H9 (cell line): ENCODE measurements at regions not wholly inside any gene's neighbourhood (a gene's known extent, or its start where the extent isn't known, plus 50 kb on each side); places are given as distances from the start of the nearest gene placed in this dataset.

ENCODE experiments used
- DNase-seq: peaks from one replicate; pipeline ENCODE4 v3.0.0-alpha.2; 2017
- H2AFZ ChIP-seq: one replicate; pipeline ENCODE4 v1.6.1; 2013; ENCODE audit warnings: mild to moderate bottlenecking, low read length, control low read depth, moderate library complexity
- H2AK5ac ChIP-seq: 2 replicates; pipeline ENCODE4 v1.6.1; 2013; ENCODE audit warnings: low read length, control low read depth, mixed read lengths; ENCODE audit not compliant: insufficient read length
- H2BK120ac ChIP-seq: one replicate; pipeline ENCODE4 v1.6.1; 2013; ENCODE audit warnings: low read depth, mild to moderate bottlenecking, low read length, control low read depth, inconsistent platforms; ENCODE audit not compliant: poor library complexity, severe bottlenecking
- H2BK12ac ChIP-seq: 2 replicates; pipeline ENCODE4 v1.6.1; 2013; ENCODE audit warnings: low read length, control low read depth, mixed read lengths, low read depth; ENCODE audit not compliant: insufficient read length
- H2BK15ac ChIP-seq: 2 replicates; pipeline ENCODE4 v1.6.1; 2013; ENCODE audit warnings: low read depth, low read length, control low read depth
- H2BK20ac ChIP-seq: one replicate; pipeline ENCODE4 v1.6.1; 2013; ENCODE audit warnings: low read depth, mild to moderate bottlenecking, low read length, control low read depth, inconsistent platforms; ENCODE audit not compliant: poor library complexity, severe bottlenecking
- H2BK5ac ChIP-seq: 2 replicates; pipeline ENCODE4 v1.6.1; 2013; ENCODE audit warnings: low read length, control low read depth, mixed read lengths; ENCODE audit not compliant: insufficient read length
- H3K14ac ChIP-seq: 2 replicates; pipeline ENCODE4 v1.6.1; 2013; ENCODE audit warnings: low read length, control low read depth; ENCODE audit not compliant: insufficient read depth
- H3K18ac ChIP-seq: 2 replicates; pipeline ENCODE4 v1.6.1; 2013; ENCODE audit warnings: low read depth, mild to moderate bottlenecking, mixed read lengths, low read length, control low read depth; ENCODE audit not compliant: insufficient read length
- H3K23ac ChIP-seq: 2 replicates; pipeline ENCODE4 v1.6.1; 2013; ENCODE audit warnings: low read length, control low read depth, mixed read lengths, low read depth; ENCODE audit not compliant: insufficient read length
- H3K23me2 ChIP-seq: 2 replicates; pipeline ENCODE4 v1.6.1; 2013; ENCODE audit warnings: low read depth, mild to moderate bottlenecking, mixed read lengths, low read length, control low read depth; ENCODE audit not compliant: insufficient read length, poor library complexity, severe bottlenecking
- H3K27ac ChIP-seq: 2 replicates; pipeline ENCODE4 v1.5.1; 2013; ENCODE audit warnings: low read length, control low read depth, mixed read lengths, low read depth; ENCODE audit not compliant: insufficient read length
- H3K27me3 ChIP-seq: 2 replicates; pipeline ENCODE4 v1.6.1; 2013; ENCODE audit warnings: low read length, control low read depth, inconsistent platforms; ENCODE audit not compliant: insufficient read depth
- H3K4ac ChIP-seq: 2 replicates; pipeline ENCODE4 v1.6.1; 2013; ENCODE audit warnings: low read depth, mild to moderate bottlenecking, control low read depth, inconsistent platforms, low read length, moderate library complexity
- H3K4me1 ChIP-seq: 2 replicates; pipeline ENCODE4 v1.6.1; 2013; ENCODE audit warnings: low read length, control low read depth, inconsistent platforms; ENCODE audit not compliant: insufficient read depth
- H3K4me2 ChIP-seq: 2 replicates; pipeline ENCODE4 v1.6.1; 2013; ENCODE audit warnings: low read length, control low read depth, mixed read lengths; ENCODE audit not compliant: insufficient read length, insufficient read depth
- H3K56ac ChIP-seq: 2 replicates; pipeline ENCODE4 v1.6.1; 2013; ENCODE audit warnings: low read depth, mild to moderate bottlenecking, mixed read lengths, low read length, control low read depth; ENCODE audit not compliant: insufficient read length
- H3K79me1 ChIP-seq: 2 replicates; pipeline ENCODE4 v1.6.1; 2013; ENCODE audit warnings: low read depth, mild to moderate bottlenecking, moderate library complexity, low read length, control low read depth, inconsistent platforms; ENCODE audit not compliant: insufficient read depth, poor library complexity, severe bottlenecking
- H3K79me2 ChIP-seq: 2 replicates; pipeline ENCODE4 v1.6.1; 2013; ENCODE audit warnings: low read length, control low read depth, inconsistent platforms; ENCODE audit not compliant: insufficient read depth
- H3K9ac ChIP-seq: 2 replicates; pipeline ENCODE4 v1.6.1; 2013; ENCODE audit warnings: low read length, control low read depth, mixed read lengths; ENCODE audit not compliant: insufficient read length; ENCODE audit errors: extremely low read depth
- H3K9me3 ChIP-seq: one replicate; pipeline ENCODE4 v1.6.1; 2013; ENCODE audit warnings: low read depth, low read length, inconsistent platforms; ENCODE audit not compliant: control insufficient read depth
- H3T11ph ChIP-seq: one replicate; pipeline ENCODE4 v1.6.1; 2013; ENCODE audit warnings: mild to moderate bottlenecking, low read length, control low read depth, inconsistent platforms
- H4K20me1 ChIP-seq: one replicate; pipeline ENCODE4 v1.6.1; 2013; ENCODE audit not compliant: control insufficient read depth, insufficient read length, insufficient read depth
- H4K5ac ChIP-seq: 2 replicates; pipeline ENCODE4 v1.6.1; 2013; ENCODE audit warnings: low read depth, mild to moderate bottlenecking, mixed read lengths, low read length, control low read depth; ENCODE audit not compliant: insufficient read length
- H4K8ac ChIP-seq: replicated peaks from 2 replicates; pipeline ENCODE4 v1.6.1; 2013; ENCODE audit warnings: low read length, control low read depth, mixed read lengths, low read depth; ENCODE audit not compliant: insufficient read length
- H4K91ac ChIP-seq: 2 replicates; pipeline ENCODE4 v1.6.1; 2013; ENCODE audit warnings: low read depth, mild to moderate bottlenecking, moderate library complexity, mixed read lengths, low read length, control low read depth; ENCODE audit not compliant: insufficient read length
- H3K27ac Mint-ChIP-seq, 3 experiments: 2 replicates in 2 of 3; 3 replicates in 1 of 3; pipeline ENCODE4 v1.8.0; 2020 to 2021; ENCODE audit warnings: mixed read lengths in 3 of 3, mild to moderate bottlenecking in 1 of 3, moderate library complexity in 1 of 3
- H3K27me3 Mint-ChIP-seq: 2 replicates; pipeline ENCODE4 v1.8.0; 2021; ENCODE audit warnings: low read depth, mild to moderate bottlenecking, moderate library complexity, mixed read lengths
- H3K36me3 Mint-ChIP-seq, 3 experiments: 2 replicates in 2 of 3; 3 replicates in 1 of 3; pipeline ENCODE4 v1.8.0; 2020 to 2021; ENCODE audit warnings: low read depth in 3 of 3, mixed read lengths in 3 of 3; ENCODE audit not compliant: insufficient read depth in 1 of 3
- H3K4me1 Mint-ChIP-seq, 2 experiments: 2 replicates each; pipeline ENCODE4 v1.8.0; 2020; ENCODE audit warnings: mixed read lengths in 2 of 2
- H3K4me3 Mint-ChIP-seq, 2 experiments: 2 replicates in 1 of 2; 3 replicates in 1 of 2; pipeline ENCODE4 v1.8.0; 2020 to 2021; ENCODE audit warnings: mild to moderate bottlenecking in 2 of 2, mixed read lengths in 2 of 2, moderate library complexity in 1 of 2
- H3K9me3 Mint-ChIP-seq, 2 experiments: 2 replicates in 1 of 2; 3 replicates in 1 of 2; pipeline ENCODE4 v1.8.0; 2020; ENCODE audit warnings: mild to moderate bottlenecking in 2 of 2, mixed read lengths in 2 of 2, moderate library complexity in 1 of 2
- CTCF ChIP-seq: fragments of 200-600 bp; sonication (generic); conservative IDR thresholded peaks from 3 replicates; pipeline ENCODE4 v1.8.0; 2021; ENCODE audit warnings: antibody characterized with exemption, mild to moderate bottlenecking
- WGBS: extraction: QIAGEN DNeasy Blood & Tissue Kit; methylation state at CpG from one replicate; pipeline ENCODE4 v1.1.7; 2013; ENCODE audit warnings: missing lambda C conversion rate, low lambda C conversion rate, mixed read lengths; ENCODE audit not compliant: insufficient read length; ENCODE audit errors: extremely low coverage; 5-methylcytosine and 5-hydroxymethylcytosine counted together

GRCh38 chr1:29964718-29965533, 728.6 kb downstream of the PTPRU start:
- no peaks in the 10 kb centered on the region for H3K9me3 ChIP-seq
- no peak overlapping the region for H2BK15ac ChIP-seq
- H3K36me3 Mint-ChIP-seq: peaks cover 0 to 9% (median 3%) of the 10 kb centered on the region in 3 experiments; a peak in 2 of 7 replicates
- no peak for TF ChIP-seq CTCF
- H2AFZ ChIP-seq: no peak overlapping the region
- H3K56ac ChIP-seq: no peak overlapping the region
- no peak overlapping the region for H2AK5ac ChIP-seq
- no peak overlapping the region for H3K9ac ChIP-seq
- no peaks in the 10 kb centered on the region for H4K20me1 ChIP-seq
- no peak overlapping the region; a peak in 1 of 7 replicates for H3K27ac Mint-ChIP-seq
- H2BK20ac ChIP-seq: no peak overlapping the region
- H3K27ac ChIP-seq: no peak overlapping the region
- H3K23ac ChIP-seq: no peak overlapping the region
- no peak overlapping the region for H3T11ph ChIP-seq
- peaks cover 2% of the 10 kb centered on the region; the same call in 1 of the 2 replicates for H3K27me3 ChIP-seq
- no peak overlapping the region for H4K91ac ChIP-seq
- H3K27me3 Mint-ChIP-seq: peaks cover 16% of the 10 kb centered on the region
- no peaks in the 10 kb centered on the region; a peak in 1 of 5 replicates for H3K9me3 Mint-ChIP-seq
- DNase-seq: peak; percentile 17
- no peak overlapping the region for H3K4me2 ChIP-seq
- no CpG with 5 or more reads among the region's 18 CpGs for WGBS
- H4K8ac ChIP-seq: no peak overlapping the region
- H2BK12ac ChIP-seq: no peak overlapping the region
- H3K14ac ChIP-seq: no peak overlapping the region
- H2BK120ac ChIP-seq: no peak overlapping the region
- H3K4me3 Mint-ChIP-seq: no peak overlapping the region
- peaks cover 23% of the 10 kb centered on the region in 2 experiments for H3K4me1 Mint-ChIP-seq
- H3K18ac ChIP-seq: no peak overlapping the region
- H3K4me1 ChIP-seq: no peaks in the 10 kb centered on the region
- H3K79me1 ChIP-seq: no peaks in the 10 kb centered on the region
- H3K4ac ChIP-seq: no peak overlapping the region
- H3K23me2 ChIP-seq: no peaks in the 10 kb centered on the region
- no peaks in the 10 kb centered on the region for H3K79me2 ChIP-seq
- no peak overlapping the region for H4K5ac ChIP-seq
- H2BK5ac ChIP-seq: no peak overlapping the region
